A673 (cell line): ENCODE measurements at regions not wholly inside any gene's neighbourhood (a gene's known extent, or its start where the extent isn't known, plus 50 kb on each side); places are given as distances from the start of the nearest gene placed in this dataset.

Source experiments
- CTCF ChIP-seq: fragments of 300-800, 200-600 bp; sonication (generic); conservative IDR thresholded peaks from 2 replicates; pipeline ENCODE4 v1.5.1; 2017; ENCODE audit warnings: low read depth, mild to moderate bottlenecking, antibody characterized with exemption, low read length, moderate library complexity, mixed read lengths
- EZH2 ChIP-seq: fragments of 200-600 bp; sonication (generic); IDR thresholded peaks from 2 replicates; pipeline ENCODE4 v1.6.1; 2017; ENCODE audit warnings: borderline replicate concordance, low read depth, mild to moderate bottlenecking, mixed read lengths, antibody characterized with exemption, low read length; ENCODE audit not compliant: poor library complexity, severe bottlenecking

DNA sequence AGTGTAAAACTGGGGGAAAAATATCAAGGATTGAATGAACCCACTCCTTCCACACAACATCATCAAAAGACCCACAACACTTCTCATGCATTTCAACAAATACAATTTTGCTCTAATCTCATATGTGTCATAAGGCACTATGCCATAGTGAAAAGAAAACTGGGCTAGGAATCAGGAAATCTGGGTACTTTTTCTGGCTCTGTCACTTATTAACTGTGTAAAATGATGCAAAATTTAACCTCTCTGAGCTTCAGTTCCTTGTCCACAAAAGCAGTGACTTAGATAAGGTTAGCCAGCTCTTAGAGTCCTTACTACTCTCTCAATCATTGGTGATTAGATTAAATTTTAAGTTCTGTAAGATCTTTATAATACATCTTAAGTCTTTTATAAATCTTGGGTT is 250.5 kb upstream of the SOX5 start:
- TF ChIP-seq CTCF (no peak), EZH2 (no peak)
